Type B pancreatic cell (in vitro differentiated cells): ENCODE measurements at regions not wholly inside any gene's neighbourhood (a gene's known extent, or its start where the extent isn't known, plus 50 kb on each side); places are given as distances from the start of the nearest gene placed in this dataset.

Experiments
- DNase-seq: peaks from one replicate; pipeline ENCODE4 v3.0.0; 2021; ENCODE audit warnings: mixed read lengths; ENCODE audit not compliant: unreplicated experiment; ENCODE audit errors: extremely low spot score
- H3K27ac Mint-ChIP-seq: 2 replicates; pipeline ENCODE4 v1.8.0; 2021; ENCODE audit warnings: mild to moderate bottlenecking, mixed read lengths
- H3K27me3 Mint-ChIP-seq: 2 replicates; pipeline ENCODE4 v1.8.0; 2021; ENCODE audit warnings: mixed read lengths
- H3K36me3 Mint-ChIP-seq: 2 replicates; pipeline ENCODE4 v1.8.0; 2021; ENCODE audit warnings: mixed read lengths
- H3K4me1 Mint-ChIP-seq: one replicate; pipeline ENCODE4 v1.8.0; 2021; ENCODE audit warnings: mixed read lengths; ENCODE audit not compliant: unreplicated experiment
- H3K4me3 Mint-ChIP-seq: 2 replicates; pipeline ENCODE4 v1.8.0; 2021; ENCODE audit warnings: mild to moderate bottlenecking, mixed read lengths
- H3K9me3 Mint-ChIP-seq: 2 replicates; pipeline ENCODE4 v1.8.0; 2021; ENCODE audit warnings: mixed read lengths
- CTCF ChIP-seq: fragments of 200-600 bp; sonication (generic); conservative IDR thresholded peaks from 2 replicates; pipeline ENCODE4 v1.5.0; 2021; ENCODE audit warnings: antibody characterized with exemption, mild to moderate bottlenecking

- H3K27ac Mint-ChIP-seq: no peak overlapping the region
Measured at GRCh38 chr6:101232961-101233360, 160.5 kb upstream of the GRIK2 start.

GRCh38 chr6:101236709-101237108, 156.8 kb upstream of the GRIK2 start:
- Mint-ChIP-seq H3K27me3 (no peaks in the 10 kb centered on the region), H3K9me3 (no peaks in the 10 kb centered on the region), H3K4me3 (no peak overlapping the region), H3K36me3 (no peaks in the 10 kb centered on the region), H3K27ac (no peak overlapping the region), H3K4me1 (no peaks in the 10 kb centered on the region)
- TF ChIP-seq CTCF: no peak
- no peak for DNase-seq

More at GRCh38 chr6:101232961-101233360, 160.5 kb upstream of the GRIK2 start:
- DNase-seq: no peak
- H3K9me3 Mint-ChIP-seq: no peaks in the 10 kb centered on the region
- H3K4me3 Mint-ChIP-seq: no peak overlapping the region
- no peaks in the 10 kb centered on the region for H3K36me3 Mint-ChIP-seq
- TF ChIP-seq CTCF: no peak
- H3K27me3 Mint-ChIP-seq: no peaks in the 10 kb centered on the region
- H3K4me1 Mint-ChIP-seq: no peaks in the 10 kb centered on the region

- TF ChIP-seq CTCF: no peak
Measured at GRCh38 chr6:101241442-101241841, 152.1 kb upstream of the GRIK2 start.

GRCh38 chr6:101249470-101249869, 144.0 kb upstream of the GRIK2 start:
- no peak overlapping the region for H3K4me3 Mint-ChIP-seq
- DNase-seq: no peak
- no peaks in the 10 kb centered on the region for H3K4me1 Mint-ChIP-seq
- no peaks in the 10 kb centered on the region for H3K9me3 Mint-ChIP-seq
- H3K27me3 Mint-ChIP-seq: no peaks in the 10 kb centered on the region
- TF ChIP-seq CTCF: no peak
- no peak overlapping the region for H3K27ac Mint-ChIP-seq
- no peaks in the 10 kb centered on the region for H3K36me3 Mint-ChIP-seq

More at GRCh38 chr6:101241442-101241841, 152.1 kb upstream of the GRIK2 start:
- H3K4me3 Mint-ChIP-seq: no peak overlapping the region
- H3K27me3 Mint-ChIP-seq: no peaks in the 10 kb centered on the region
- no peak overlapping the region for H3K27ac Mint-ChIP-seq
- no peak for DNase-seq
- H3K4me1 Mint-ChIP-seq: no peaks in the 10 kb centered on the region
- H3K36me3 Mint-ChIP-seq: no peaks in the 10 kb centered on the region
- H3K9me3 Mint-ChIP-seq: no peaks in the 10 kb centered on the region

- Mint-ChIP-seq H3K4me1 (no peaks in the 10 kb centered on the region), H3K4me3 (no peak overlapping the region), H3K27me3 (no peaks in the 10 kb centered on the region), H3K9me3 (no peaks in the 10 kb centered on the region), H3K27ac (no peak overlapping the region), H3K36me3 (no peaks in the 10 kb centered on the region)
- no peak for DNase-seq
- no peak for TF ChIP-seq CTCF
Measured at GRCh38 chr6:101257163-101257562, 136.3 kb upstream of the GRIK2 start.

- H3K9me3 Mint-ChIP-seq: no peaks in the 10 kb centered on the region
- no peaks in the 10 kb centered on the region for H3K27me3 Mint-ChIP-seq
- TF ChIP-seq CTCF: no peak
- no peak for DNase-seq
- no peak overlapping the region for H3K27ac Mint-ChIP-seq
- H3K4me1 Mint-ChIP-seq: no peaks in the 10 kb centered on the region
- no peak overlapping the region for H3K4me3 Mint-ChIP-seq
- no peaks in the 10 kb centered on the region for H3K36me3 Mint-ChIP-seq
Measured at GRCh38 chr6:101259505-101259904, 134.0 kb upstream of the GRIK2 start.
